ENCODE measurements at regions not wholly inside any gene's neighbourhood (a gene's known extent, or its start where the extent isn't known, plus 50 kb on each side); places are given as distances from the start of the nearest gene placed in this dataset.

DNA sequence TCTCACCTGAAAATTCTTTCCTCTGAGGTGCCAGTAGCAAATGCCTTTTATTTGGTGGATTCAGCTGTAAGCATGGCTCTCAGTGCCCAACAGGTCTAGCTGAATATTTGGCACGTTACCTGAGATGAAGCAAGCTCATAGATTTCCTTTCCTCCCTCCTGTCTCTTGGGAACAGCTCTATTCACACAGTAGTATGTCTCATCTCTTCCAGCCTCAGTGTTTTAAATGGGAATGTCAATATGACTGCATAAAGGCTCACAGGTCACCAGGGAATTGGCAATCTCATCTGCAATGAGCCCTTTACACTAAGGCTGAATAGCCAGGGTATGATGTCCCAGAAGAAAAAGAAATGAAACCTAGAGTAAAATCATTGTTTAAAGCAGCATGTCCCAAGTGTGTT, 733.5 kb downstream of the NTRK3 start:
- ChIA-PET POLR2A (no interaction called here), CTCF (no interaction called here)
- Mint-ChIP-seq H3K4me3 (no peak overlapping the region), H3K4me1 (ENCODE audit: low read depth) (no peaks in the 10 kb centered on the region), H3K27me3 (peaks cover 2% of the 10 kb centered on the region), H3K9me3 (peaks cover 3% of the 10 kb centered on the region), H3K36me3 (ENCODE audit: low read depth) (no peaks in the 10 kb centered on the region), H3K27ac (no peak overlapping the region)
- DNase-seq, result no peak
- intact Hi-C loops (cut with micrococcal nuclease), result no loop called here
- ATAC-seq, result no peak
- TF ChIP-seq, protein P1, sequence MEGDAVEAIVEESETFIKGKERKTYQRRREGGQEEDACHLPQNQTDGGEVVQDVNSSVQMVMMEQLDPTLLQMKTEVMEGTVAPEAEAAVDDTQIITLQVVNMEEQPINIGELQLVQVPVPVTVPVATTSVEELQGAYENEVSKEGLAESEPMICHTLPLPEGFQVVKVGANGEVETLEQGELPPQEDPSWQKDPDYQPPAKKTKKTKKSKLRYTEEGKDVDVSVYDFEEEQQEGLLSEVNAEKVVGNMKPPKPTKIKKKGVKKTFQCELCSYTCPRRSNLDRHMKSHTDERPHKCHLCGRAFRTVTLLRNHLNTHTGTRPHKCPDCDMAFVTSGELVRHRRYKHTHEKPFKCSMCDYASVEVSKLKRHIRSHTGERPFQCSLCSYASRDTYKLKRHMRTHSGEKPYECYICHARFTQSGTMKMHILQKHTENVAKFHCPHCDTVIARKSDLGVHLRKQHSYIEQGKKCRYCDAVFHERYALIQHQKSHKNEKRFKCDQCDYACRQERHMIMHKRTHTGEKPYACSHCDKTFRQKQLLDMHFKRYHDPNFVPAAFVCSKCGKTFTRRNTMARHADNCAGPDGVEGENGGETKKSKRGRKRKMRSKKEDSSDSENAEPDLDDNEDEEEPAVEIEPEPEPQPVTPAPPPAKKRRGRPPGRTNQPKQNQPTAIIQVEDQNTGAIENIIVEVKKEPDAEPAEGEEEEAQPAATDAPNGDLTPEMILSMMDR (IDR thresholded peaks at IDR 0.05), result no peak

- Mint-ChIP-seq H3K27me3 (peaks cover 1% of the 10 kb centered on the region), H3K27ac (no peak overlapping the region), H3K4me3 (no peak overlapping the region), H3K36me3 (ENCODE audit: low read depth) (no peaks in the 10 kb centered on the region), H3K4me1 (ENCODE audit: low read depth) (no peaks in the 10 kb centered on the region), H3K9me3 (no peaks in the 10 kb centered on the region)
- ChIA-PET CTCF (no interaction called here), POLR2A (no interaction called here)
- TF ChIP-seq, protein P1 (IDR thresholded peaks at IDR 0.05), result no peak
- DNase-seq (no peak), ATAC-seq (no peak)
- intact Hi-C loops (cut with micrococcal nuclease), result no loop called here
Observed at GRCh38 chr15:87518957-87519356, 737.6 kb downstream of the NTRK3 start.

DNA sequence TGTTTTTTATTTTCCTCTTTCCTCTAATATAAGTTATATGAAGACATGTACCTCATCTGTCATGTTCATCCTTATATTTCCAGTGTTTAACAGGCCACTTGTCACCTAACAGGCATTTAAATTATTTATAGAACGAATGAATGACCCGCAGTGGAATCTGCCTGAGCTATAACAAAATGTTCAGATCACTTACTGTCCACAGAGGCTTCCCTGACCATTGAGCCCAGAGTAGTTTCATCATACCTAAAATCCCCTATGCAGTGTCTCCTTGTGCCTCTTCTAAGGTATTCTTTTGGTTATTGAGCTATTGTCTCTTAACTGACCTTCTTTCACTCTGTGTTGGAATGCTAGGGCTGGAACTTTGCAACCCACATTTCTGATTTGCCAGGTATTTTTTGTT, 748.5 kb downstream of the NTRK3 start:
- DNase-seq (no peak), ATAC-seq (no peak)
- no peaks in the 10 kb centered on the region for H3K36me3 Mint-ChIP-seq (ENCODE audit: low read depth)
- H3K27me3 Mint-ChIP-seq, result peaks cover 2% of the 10 kb centered on the region
- intact Hi-C loops (cut with micrococcal nuclease), result no loop called here
- TF ChIP-seq, protein P1 (IDR thresholded peaks at IDR 0.05), result no peak
- ChIA-PET CTCF (no interaction called here), POLR2A (interaction anchor here (0.5 kb wide), 1 partner anchor 92 kb away, joined by 3 read pairs; no protein-coding TSS in a partner anchor)
- no peak overlapping the region for H3K27ac Mint-ChIP-seq
- no peak overlapping the region for H3K4me3 Mint-ChIP-seq
- no peaks in the 10 kb centered on the region for H3K4me1 Mint-ChIP-seq (ENCODE audit: low read depth)
- H3K9me3 Mint-ChIP-seq, result no peaks in the 10 kb centered on the region

- ChIA-PET CTCF (no interaction called here), POLR2A (no interaction called here)
- Mint-ChIP-seq H3K4me1 (ENCODE audit: low read depth) (no peaks in the 10 kb centered on the region), H3K4me3 (no peak overlapping the region), H3K9me3 (no peaks in the 10 kb centered on the region), H3K27me3 (no peaks in the 10 kb centered on the region), H3K36me3 (ENCODE audit: low read depth) (no peaks in the 10 kb centered on the region), H3K27ac (no peak overlapping the region)
- DNase-seq (no peak), ATAC-seq (no peak)
- TF ChIP-seq, protein P1 (IDR thresholded peaks at IDR 0.05), result no peak
- intact Hi-C loops (cut with micrococcal nuclease), result no loop called here
Observed at GRCh38 chr15:87502173-87502572, 754.4 kb downstream of the NTRK3 start.

GRCh38 chr15:87500240-87500639, 756.3 kb downstream of the NTRK3 start:
- no peaks in the 10 kb centered on the region for H3K27me3 Mint-ChIP-seq
- no peak for DNase-seq
- H3K4me3 Mint-ChIP-seq, result no peak overlapping the region
- no peaks in the 10 kb centered on the region for H3K36me3 Mint-ChIP-seq (ENCODE audit: low read depth)
- H3K4me1 Mint-ChIP-seq (ENCODE audit: low read depth), result no peaks in the 10 kb centered on the region
- no peak for ATAC-seq
- TF ChIP-seq, protein P1 (IDR thresholded peaks at IDR 0.05), result no peak
- intact Hi-C loops (cut with micrococcal nuclease), result no loop called here
- ChIA-PET CTCF (no interaction called here), POLR2A (no interaction called here)
- H3K27ac Mint-ChIP-seq, result no peak overlapping the region
- H3K9me3 Mint-ChIP-seq, result no peaks in the 10 kb centered on the region
